ENCODE measurements at regions not wholly inside any gene's neighbourhood (a gene's known extent, or its start where the extent isn't known, plus 50 kb on each side); places are given as distances from the start of the nearest gene placed in this dataset.

- no peak for TF ChIP-seq DPF2 (IDR thresholded peaks at IDR 0.05)
- TF ChIP-seq STAT3 (IDR thresholded peaks at IDR 0.05; ENCODE audit: low read depth, low read length): no peak
- TF ChIP-seq MYB (IDR thresholded peaks at IDR 0.05; ENCODE audit: borderline replicate concordance, low read depth, low read length): no peak
- no peak for TF ChIP-seq ELK1 (IDR thresholded peaks at IDR 0.05; ENCODE audit: low read depth, low read length)
Measured at GRCh38 chrX:5180135-5180741, 1048.4 kb downstream of the NLGN4X start (continued).

GRCh38 chrX:5176766-5177165 is 1051.9 kb downstream of the NLGN4X start:
- Histone ChIP-seq H4K20me1 (ENCODE audit: control insufficient read depth, insufficient read depth) (no peaks in the 10 kb centered on the region), H3K27ac (ENCODE audit: control insufficient read depth, insufficient read depth) (no peak overlapping the region), H3K36me3 (ENCODE audit: control insufficient read depth in 2 of 2, insufficient read depth in 2 of 2, low read length in 1 of 2) (no peaks in the 10 kb centered on the region), H3K4me2 (ENCODE audit: control insufficient read depth, insufficient read depth) (no peak overlapping the region), H2AFZ (ENCODE audit: control insufficient read depth, low read depth, low read length) (no peak overlapping the region), H3K4me3 (no peak overlapping the region), H3K79me2 (ENCODE audit: control insufficient read depth, insufficient read depth, low read length) (no peaks in the 10 kb centered on the region), H3K9ac (ENCODE audit: control insufficient read depth, insufficient read depth, low read length) (no peak overlapping the region), H3K4me1 (ENCODE audit: control insufficient read depth, insufficient read depth, low read length) (no peaks in the 10 kb centered on the region), H3K27me3 (replicated peaks in 1 of 2; ENCODE audit: control insufficient read depth in 2 of 2, insufficient read depth in 2 of 2, low read length in 1 of 2) (no peaks in the 10 kb centered on the region), H3K9me3 (replicated peaks; ENCODE audit: control insufficient read depth, insufficient read depth, low read length) (no peaks in the 10 kb centered on the region)
- BruUV-seq (replicated peaks): no TSS peak
- 58% methylated on average over 1 of the region's 1 CpG for WGBS (ENCODE audit: insufficient coverage, insufficient replicate concordance, low lambda C conversion rate, missing lambda C conversion rate)
- RAD21 ChIA-PET (ENCODE audit: unreplicated experiment): no interaction called here
- SMC1A ChIA-PET (ENCODE audit: uncharacterized antibody, unreplicated experiment): no interaction called here
- DNase-seq (ENCODE audit: low read depth, low spot score) (no peak), ATAC-seq (no peak), FAIRE-seq (no peak)
- in situ Hi-C loops (cut with MboI): no loop called here
- CTCF ChIA-PET: no interaction called here
- TF ChIP-seq ZBTB11 (CRISPR knock-in tag; IDR thresholded peaks at IDR 0.05): no peak
- intact Hi-C loops (cut with micrococcal nuclease; ENCODE audit: unreplicated experiment): no loop called here
- POLR2A ChIA-PET: no interaction called here

Data from GM12878 (cell line).